ENCODE measurements at regions not wholly inside any gene's neighbourhood (a gene's known extent, or its start where the extent isn't known, plus 50 kb on each side); places are given as distances from the start of the nearest gene placed in this dataset.
A peak's percentile ranks its signal among the peaks of the same experiment; 100 is the strongest.

GRCh38 chr3:84836961-84837360 is 121.8 kb upstream of the CADM2 start:
- no peaks in the 10 kb centered on the region for H3K36me3 ChIP-seq
- no peaks in the 10 kb centered on the region for H3K27me3 ChIP-seq
- no peak overlapping the region for H3K27ac ChIP-seq
- no peaks in the 10 kb centered on the region for H3K4me1 ChIP-seq
- peak; percentile 39 to 56 for DNase-seq
- no peaks in the 10 kb centered on the region for H3K9me3 ChIP-seq (replicated peaks)
- H3K4me3 ChIP-seq, result no peak overlapping the region

- Histone ChIP-seq H3K27ac (no peak overlapping the region), H3K27me3 (no peaks in the 10 kb centered on the region), H3K4me1 (no peaks in the 10 kb centered on the region), H3K9me3 (replicated peaks) (no peaks in the 10 kb centered on the region), H3K4me3 (no peak overlapping the region), H3K36me3 (no peaks in the 10 kb centered on the region)
- no peak for DNase-seq
Measured at GRCh38 chr3:84877092-84877491, 81.7 kb upstream of the CADM2 start.

DNA sequence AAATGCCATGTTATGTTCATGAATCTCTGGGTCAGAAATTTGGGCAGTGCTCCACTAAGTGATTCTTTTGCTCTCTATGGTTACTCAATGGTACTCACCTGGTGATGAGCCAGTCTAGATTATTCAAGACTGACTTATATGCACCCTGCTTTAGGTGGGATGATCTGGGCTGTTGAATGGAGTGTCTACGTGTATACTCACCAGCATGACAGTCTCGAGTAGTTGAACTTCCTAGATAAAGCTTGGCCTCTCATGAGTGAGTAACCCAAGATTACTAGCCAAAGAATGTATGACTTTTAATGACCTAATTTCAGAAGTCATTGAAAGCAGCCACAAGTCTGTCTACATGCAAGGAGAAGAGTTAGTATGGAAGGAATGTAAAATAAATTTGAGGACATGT is 77.5 kb upstream of the CADM2 start:
- Histone ChIP-seq H3K27ac (no peak overlapping the region), H3K4me3 (no peak overlapping the region), H3K27me3 (no peaks in the 10 kb centered on the region), H3K36me3 (no peaks in the 10 kb centered on the region), H3K4me1 (no peaks in the 10 kb centered on the region), H3K9me3 (replicated peaks) (no peaks in the 10 kb centered on the region)
- no peak for DNase-seq

DNA sequence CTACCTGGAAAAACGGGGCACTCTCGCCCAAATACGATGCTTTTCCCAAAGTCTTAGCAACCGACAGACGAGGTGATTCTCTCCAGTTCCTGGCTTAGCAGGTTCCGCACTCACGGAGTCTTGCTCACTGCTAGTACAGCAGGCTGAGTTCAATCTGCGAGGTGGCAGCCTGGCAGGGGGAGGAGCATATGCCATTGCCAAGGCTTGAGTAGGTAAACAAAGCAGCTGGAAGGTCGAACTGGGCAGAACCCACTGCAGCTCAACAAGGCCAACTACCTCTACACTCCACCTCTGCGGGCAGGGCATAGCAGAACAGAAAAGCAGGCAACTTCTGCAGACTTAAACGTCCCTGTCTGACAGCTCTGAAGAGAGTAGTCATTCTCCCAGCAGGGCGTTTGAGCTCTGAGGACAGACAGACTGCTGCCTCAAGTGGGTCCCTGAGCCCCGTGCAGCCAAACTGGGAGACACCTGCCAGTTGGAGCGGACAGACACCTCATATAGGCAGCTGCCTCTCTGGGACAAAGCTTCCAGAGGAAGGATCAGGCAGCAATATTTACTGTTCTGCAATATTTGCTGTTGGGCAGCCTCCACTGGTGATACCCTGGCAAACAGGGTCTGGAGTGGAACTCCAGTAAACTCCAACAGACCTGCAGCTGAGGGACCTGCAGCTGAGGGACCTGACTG is 73.4 kb upstream of the CADM2 start:
- no peaks in the 10 kb centered on the region for H3K27me3 ChIP-seq
- no peak for DNase-seq
- H3K4me3 ChIP-seq, result no peak overlapping the region
- H3K4me1 ChIP-seq, result no peaks in the 10 kb centered on the region
- no peaks in the 10 kb centered on the region for H3K9me3 ChIP-seq (replicated peaks)
- no peak overlapping the region for H3K27ac ChIP-seq
- H3K36me3 ChIP-seq, result no peaks in the 10 kb centered on the region

DNA sequence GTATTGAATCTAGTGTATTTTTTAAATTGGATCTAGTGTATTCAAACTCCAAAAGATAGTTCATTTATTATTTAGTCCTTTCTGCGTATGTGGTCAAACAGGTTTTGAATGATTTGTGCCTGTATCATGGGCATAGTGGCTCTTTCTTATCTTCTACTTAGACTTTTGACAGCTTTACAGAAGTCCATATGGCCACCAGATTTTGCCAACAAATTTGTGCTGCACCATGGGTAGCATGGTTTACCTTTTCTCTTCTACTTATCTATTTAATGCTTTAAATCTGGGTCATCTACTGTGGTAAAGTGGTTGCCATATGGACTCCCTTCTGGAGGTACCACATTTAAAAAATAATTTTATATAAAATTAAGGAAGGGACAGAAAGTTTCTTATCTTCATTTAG is 66.9 kb upstream of the CADM2 start:
- H3K36me3 ChIP-seq, result no peaks in the 10 kb centered on the region
- no peaks in the 10 kb centered on the region; the same call in 1 of the 2 replicates for H3K9me3 ChIP-seq (replicated peaks)
- H3K4me1 ChIP-seq, result no peaks in the 10 kb centered on the region
- no peak overlapping the region for H3K27ac ChIP-seq
- no peak overlapping the region for H3K4me3 ChIP-seq
- no peak for DNase-seq
- H3K27me3 ChIP-seq, result no peaks in the 10 kb centered on the region

- H3K4me1 ChIP-seq, result no peaks in the 10 kb centered on the region
- H3K9me3 ChIP-seq (replicated peaks), result no peaks in the 10 kb centered on the region; the same call in 1 of the 2 replicates
- no peak overlapping the region for H3K4me3 ChIP-seq
- H3K27me3 ChIP-seq, result no peaks in the 10 kb centered on the region
- no peaks in the 10 kb centered on the region for H3K36me3 ChIP-seq
- H3K27ac ChIP-seq, result no peak overlapping the region
- DNase-seq, result no peak
Measured at GRCh38 chr3:84893211-84893610, 65.6 kb upstream of the CADM2 start.

DNA sequence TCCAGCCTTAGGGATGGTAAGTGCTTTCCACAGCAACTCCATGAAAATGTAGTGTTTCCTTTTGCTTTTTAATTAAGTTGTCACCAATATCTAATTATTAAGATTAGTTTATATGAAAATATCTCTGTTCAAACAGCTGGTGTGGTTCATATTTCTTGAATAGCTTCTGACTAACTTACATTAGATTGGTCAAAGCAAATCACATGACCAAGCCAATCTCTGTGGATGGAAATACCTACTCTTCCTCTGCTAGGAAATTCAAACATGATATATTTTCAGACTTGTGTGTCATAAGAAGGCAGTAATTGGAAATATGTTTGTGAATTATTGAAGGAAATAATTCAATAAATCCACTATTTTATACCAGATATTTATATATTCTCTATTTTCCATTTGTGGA is 54.6 kb upstream of the CADM2 start:
- Histone ChIP-seq H3K4me1 (peaks cover 13% of the 10 kb centered on the region), H3K27ac (peak overlapping the region; percentile 87), H3K36me3 (no peaks in the 10 kb centered on the region), H3K9me3 (replicated peaks) (no peaks in the 10 kb centered on the region), H3K27me3 (no peaks in the 10 kb centered on the region), H3K4me3 (peak overlapping the region; percentile 47)
- peak in 1 of 2 experiments; percentile 58 for DNase-seq

- peaks cover 21% of the 10 kb centered on the region for H3K4me1 ChIP-seq
- peak overlapping the region; percentile 87 for H3K27ac ChIP-seq
- H3K36me3 ChIP-seq, result no peaks in the 10 kb centered on the region
- H3K27me3 ChIP-seq, result no peaks in the 10 kb centered on the region
- H3K4me3 ChIP-seq, result peak overlapping the region; percentile 47
- DNase-seq, result peak; percentile 95 to 96
- H3K9me3 ChIP-seq (replicated peaks), result no peaks in the 10 kb centered on the region
Measured at GRCh38 chr3:84904816-84905555, 53.8 kb upstream of the CADM2 start.

DNA sequence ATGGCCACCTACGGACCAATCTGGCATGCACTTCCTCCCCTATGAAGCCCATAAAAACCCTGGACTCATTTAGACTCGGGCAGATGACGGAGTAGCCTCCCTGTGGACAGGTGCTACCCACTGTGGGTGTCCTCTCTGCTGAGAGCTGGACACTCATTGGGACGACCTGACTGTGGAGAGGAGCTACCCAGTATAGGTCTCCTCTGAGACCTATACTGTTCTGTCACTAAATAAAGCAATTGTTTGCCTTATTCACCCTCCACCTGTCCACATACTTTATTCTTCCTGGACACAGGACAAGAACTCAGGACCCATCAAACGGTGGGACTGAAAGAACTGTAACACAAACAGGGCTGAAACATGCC is 53.3 kb upstream of the CADM2 start:
- H3K36me3 ChIP-seq, result no peaks in the 10 kb centered on the region
- no peak overlapping the region for H3K4me3 ChIP-seq
- peaks cover 24% of the 10 kb centered on the region for H3K4me1 ChIP-seq
- DNase-seq, result no peak
- H3K9me3 ChIP-seq (replicated peaks), result no peaks in the 10 kb centered on the region
- peak overlapping the region; percentile 87; the same call in 1 of the 2 replicates for H3K27ac ChIP-seq
- no peaks in the 10 kb centered on the region for H3K27me3 ChIP-seq

- Histone ChIP-seq H3K9me3 (replicated peaks) (no peaks in the 10 kb centered on the region), H3K4me1 (peaks cover 24% of the 10 kb centered on the region), H3K27ac (no peak overlapping the region), H3K4me3 (no peak overlapping the region), H3K27me3 (no peaks in the 10 kb centered on the region), H3K36me3 (no peaks in the 10 kb centered on the region)
- DNase-seq, result no peak
Measured at GRCh38 chr3:84906065-84906464, 52.7 kb upstream of the CADM2 start.

Data from SJCRH30 (cell line).